ENCODE measurements at regions not wholly inside any gene's neighbourhood (a gene's known extent, or its start where the extent isn't known, plus 50 kb on each side); places are given as distances from the start of the nearest gene placed in this dataset.

GRCh38 chr3:88410259-88410658 is 260.5 kb downstream of the C3orf38 start:
- no peak for TF ChIP-seq CREB1 (IDR thresholded peaks at IDR 0.05; ENCODE audit: low read depth)
- TF ChIP-seq RAD21 (IDR thresholded peaks at IDR 0.05; ENCODE audit: low read depth): no peak
- TF ChIP-seq ZBTB7A (IDR thresholded peaks at IDR 0.05; ENCODE audit: low read depth): no peak
- TF ChIP-seq YY1 (IDR thresholded peaks at IDR 0.05; ENCODE audit: low read depth): no peak
- no peak for TF ChIP-seq EGR1 (IDR thresholded peaks at IDR 0.05)
- TF ChIP-seq TAF1 (IDR thresholded peaks at IDR 0.05; ENCODE audit: low read depth): no peak
- no peak for TF ChIP-seq TEAD4 (IDR thresholded peaks at IDR 0.05)
- TF ChIP-seq CEBPB (IDR thresholded peaks at IDR 0.05): no peak
- TF ChIP-seq NFIC (IDR thresholded peaks at IDR 0.05): no peak
- TF ChIP-seq FOXM1 (IDR thresholded peaks at IDR 0.05; ENCODE audit: borderline replicate concordance, low read depth): no peak

- TF ChIP-seq TAF1 (IDR thresholded peaks at IDR 0.05; ENCODE audit: low read depth): no peak
- TF ChIP-seq NFIC (IDR thresholded peaks at IDR 0.05): no peak
- TF ChIP-seq ZBTB7A (IDR thresholded peaks at IDR 0.05; ENCODE audit: low read depth): no peak
- no peak for TF ChIP-seq EGR1 (IDR thresholded peaks at IDR 0.05)
- TF ChIP-seq FOXM1 (IDR thresholded peaks at IDR 0.05; ENCODE audit: borderline replicate concordance, low read depth): no peak
- TF ChIP-seq TEAD4 (IDR thresholded peaks at IDR 0.05): no peak
- TF ChIP-seq MAX (IDR thresholded peaks at IDR 0.05): no peak
- TF ChIP-seq TCF12 (IDR thresholded peaks at IDR 0.05; ENCODE audit: low read depth): no peak
- TF ChIP-seq YY1 (IDR thresholded peaks at IDR 0.05; ENCODE audit: low read depth): no peak
- no peak for TF ChIP-seq USF1 (IDR thresholded peaks at IDR 0.05)
- TF ChIP-seq CEBPB (IDR thresholded peaks at IDR 0.05): no peak
- TF ChIP-seq RAD21 (IDR thresholded peaks at IDR 0.05; ENCODE audit: low read depth): no peak
- TF ChIP-seq CREB1 (IDR thresholded peaks at IDR 0.05; ENCODE audit: low read depth): no peak
Observed at GRCh38 chr3:88412346-88412745, 262.6 kb downstream of the C3orf38 start.

- TF ChIP-seq FOXM1 (IDR thresholded peaks at IDR 0.05; ENCODE audit: borderline replicate concordance, low read depth) (no peak), EP300 (IDR thresholded peaks at IDR 0.05; ENCODE audit: borderline replicate concordance) (no peak), TEAD4 (IDR thresholded peaks at IDR 0.05) (no peak), YY1 (IDR thresholded peaks at IDR 0.05; ENCODE audit: low read depth) (no peak), EGR1 (IDR thresholded peaks at IDR 0.05) (no peak), ZBTB7A (IDR thresholded peaks at IDR 0.05; ENCODE audit: low read depth) (no peak), CEBPB (IDR thresholded peaks at IDR 0.05) (no peak), CREB1 (IDR thresholded peaks at IDR 0.05; ENCODE audit: low read depth) (no peak)
Observed at GRCh38 chr3:88416436-88416835, 266.7 kb downstream of the C3orf38 start.

GRCh38 chr3:88418219-88418618 is 268.5 kb downstream of the C3orf38 start:
- TF ChIP-seq RAD21 (IDR thresholded peaks at IDR 0.05; ENCODE audit: low read depth) (no peak), EP300 (IDR thresholded peaks at IDR 0.05; ENCODE audit: borderline replicate concordance) (no peak), USF1 (IDR thresholded peaks at IDR 0.05) (no peak), MAX (IDR thresholded peaks at IDR 0.05) (no peak), NFIC (IDR thresholded peaks at IDR 0.05) (no peak), ZBTB7A (IDR thresholded peaks at IDR 0.05; ENCODE audit: low read depth) (no peak), CEBPB (IDR thresholded peaks at IDR 0.05) (no peak), EGR1 (IDR thresholded peaks at IDR 0.05) (no peak), FOXM1 (IDR thresholded peaks at IDR 0.05; ENCODE audit: borderline replicate concordance, low read depth) (no peak), TAF1 (IDR thresholded peaks at IDR 0.05; ENCODE audit: low read depth) (no peak), CREB1 (IDR thresholded peaks at IDR 0.05; ENCODE audit: low read depth) (no peak), TCF12 (IDR thresholded peaks at IDR 0.05; ENCODE audit: low read depth) (no peak), YY1 (IDR thresholded peaks at IDR 0.05; ENCODE audit: low read depth) (no peak)

- TF ChIP-seq CREB1 (IDR thresholded peaks at IDR 0.05; ENCODE audit: low read depth) (no peak), YY1 (IDR thresholded peaks at IDR 0.05; ENCODE audit: low read depth) (no peak), EP300 (IDR thresholded peaks at IDR 0.05; ENCODE audit: borderline replicate concordance) (no peak), USF1 (IDR thresholded peaks at IDR 0.05) (no peak), ZBTB7A (IDR thresholded peaks at IDR 0.05; ENCODE audit: low read depth) (no peak), FOXM1 (IDR thresholded peaks at IDR 0.05; ENCODE audit: borderline replicate concordance, low read depth) (no peak), TCF12 (IDR thresholded peaks at IDR 0.05; ENCODE audit: low read depth) (no peak), RAD21 (IDR thresholded peaks at IDR 0.05; ENCODE audit: low read depth) (no peak), TAF1 (IDR thresholded peaks at IDR 0.05; ENCODE audit: low read depth) (no peak), TEAD4 (IDR thresholded peaks at IDR 0.05) (no peak), CEBPB (IDR thresholded peaks at IDR 0.05) (no peak), EGR1 (IDR thresholded peaks at IDR 0.05) (no peak), REST (IDR thresholded peaks at IDR 0.05; ENCODE audit: low read depth) (no peak), MAX (IDR thresholded peaks at IDR 0.05) (no peak), NFIC (IDR thresholded peaks at IDR 0.05) (no peak)
Observed at GRCh38 chr3:88433568-88433967, 283.8 kb downstream of the C3orf38 start.

GRCh38 chr3:88434001-88434400 is 284.2 kb downstream of the C3orf38 start:
- TF ChIP-seq NFIC (IDR thresholded peaks at IDR 0.05) (no peak), CEBPB (IDR thresholded peaks at IDR 0.05) (no peak), TAF1 (IDR thresholded peaks at IDR 0.05; ENCODE audit: low read depth) (no peak), TEAD4 (IDR thresholded peaks at IDR 0.05) (no peak), FOXM1 (IDR thresholded peaks at IDR 0.05; ENCODE audit: borderline replicate concordance, low read depth) (no peak), RAD21 (IDR thresholded peaks at IDR 0.05; ENCODE audit: low read depth) (no peak), EP300 (IDR thresholded peaks at IDR 0.05; ENCODE audit: borderline replicate concordance) (no peak), ZBTB7A (IDR thresholded peaks at IDR 0.05; ENCODE audit: low read depth) (no peak), REST (IDR thresholded peaks at IDR 0.05; ENCODE audit: low read depth) (no peak)
